KMS-11 (cell line): ENCODE measurements at regions not wholly inside any gene's neighbourhood (a gene's known extent, or its start where the extent isn't known, plus 50 kb on each side); places are given as distances from the start of the nearest gene placed in this dataset.

Experiments
- H2AFZ ChIP-seq: fragments of 200-600 bp; sonication (generic); 2 replicates; pipeline ENCODE4 v1.6.1; 2016; ENCODE audit warnings: antibody characterized with exemption, mixed run types, low read depth
- H3K27ac ChIP-seq: fragments of 200-600 bp; sonication (generic); 2 replicates; pipeline ENCODE4 v1.6.1; 2016; ENCODE audit warnings: mild to moderate bottlenecking, mixed run types
- H3K27me3 ChIP-seq: fragments of 200-600 bp; sonication (generic); 2 replicates; pipeline ENCODE4 v1.6.1; 2017; ENCODE audit warnings: mild to moderate bottlenecking, low read depth, mixed run types, moderate library complexity; ENCODE audit not compliant: insufficient read depth
- H3K36me3 ChIP-seq: fragments of 200-600 bp; sonication (generic); 2 replicates; pipeline ENCODE4 v1.6.1; 2017; ENCODE audit warnings: mild to moderate bottlenecking, mixed run types; ENCODE audit not compliant: insufficient read depth
- H3K4me1 ChIP-seq: fragments of 200-600 bp; sonication (generic); 2 replicates; pipeline ENCODE4 v1.6.1; 2016; ENCODE audit warnings: mild to moderate bottlenecking, low read depth, mixed run types; ENCODE audit not compliant: poor library complexity, severe bottlenecking
- H3K4me2 ChIP-seq: fragments of 200-600 bp; sonication (generic); 2 replicates; pipeline ENCODE4 v1.7.0; 2016; ENCODE audit warnings: mild to moderate bottlenecking, mixed run types
- H3K4me3 ChIP-seq: fragments of 200-600 bp; sonication (generic); IDR thresholded peaks from 2 replicates; pipeline ENCODE4 v1.6.1; 2017; ENCODE audit warnings: low read depth, low read length, mixed read lengths; ENCODE audit not compliant: insufficient read depth
- H3K79me2 ChIP-seq: fragments of 200-600 bp; sonication (generic); 2 replicates; pipeline ENCODE4 v1.6.1; 2016; ENCODE audit warnings: low read depth, mixed run types; ENCODE audit not compliant: insufficient read depth
- H3K9ac ChIP-seq: fragments of 200-600 bp; sonication (generic); 2 replicates; pipeline ENCODE4 v1.6.1; 2016; ENCODE audit warnings: mild to moderate bottlenecking, mixed run types
- H4K20me1 ChIP-seq: fragments of 200-600 bp; sonication (generic); 2 replicates; pipeline ENCODE4 v1.6.1; 2016; ENCODE audit warnings: mild to moderate bottlenecking, mixed run types; ENCODE audit not compliant: insufficient read depth
- TF ChIP-seq, protein P1 (sequence below): fragments of 200-600 bp; sonication (generic); conservative IDR thresholded peaks from 2 replicates; pipeline ENCODE4 v1.6.1; 2017; ENCODE audit warnings: low read depth, mild to moderate bottlenecking, antibody characterized with exemption, low read length, moderate library complexity, mixed read lengths

DNA sequence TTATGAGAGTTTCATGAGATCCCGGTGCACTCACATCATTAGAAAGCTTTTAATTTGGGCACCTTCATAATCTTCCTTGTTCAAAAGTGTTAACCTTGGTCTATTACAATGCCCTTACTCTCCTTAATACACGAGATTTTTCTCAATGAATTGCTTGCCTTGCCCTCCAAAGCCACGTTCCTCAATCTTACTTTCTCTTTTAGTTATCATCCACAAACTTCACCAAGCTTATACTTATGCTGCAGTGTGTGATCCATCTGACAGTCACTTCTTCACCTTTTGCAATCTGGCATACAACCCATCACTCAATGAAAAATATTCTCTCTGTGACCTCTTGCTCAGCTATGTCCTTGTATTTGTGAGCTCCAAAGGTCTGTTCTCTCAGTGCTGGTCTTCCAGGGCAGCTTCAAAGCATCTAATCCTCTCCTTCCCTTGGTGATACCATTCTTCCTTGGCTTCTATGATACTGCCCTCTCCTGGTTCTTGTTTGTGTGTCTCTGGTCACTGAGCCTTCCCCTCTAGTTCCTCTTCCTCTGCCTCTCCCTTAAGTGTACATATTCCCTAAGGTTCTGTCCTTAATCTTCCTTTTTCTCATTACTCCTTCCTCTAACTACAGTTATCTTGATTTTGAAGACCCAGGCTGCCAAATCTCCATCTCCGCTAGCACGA lies 202.2 kb upstream of the STARD13 start:
- Histone ChIP-seq H4K20me1 (no peaks in the 10 kb centered on the region), H3K4me3 (no peak overlapping the region), H3K36me3 (no peaks in the 10 kb centered on the region), H3K9ac (no peak overlapping the region), H3K79me2 (no peaks in the 10 kb centered on the region), H3K27ac (no peak overlapping the region), H3K4me1 (no peaks in the 10 kb centered on the region), H2AFZ (no peak overlapping the region), H3K27me3 (no peaks in the 10 kb centered on the region), H3K4me2 (no peak overlapping the region)
- TF ChIP-seq, protein P1, sequence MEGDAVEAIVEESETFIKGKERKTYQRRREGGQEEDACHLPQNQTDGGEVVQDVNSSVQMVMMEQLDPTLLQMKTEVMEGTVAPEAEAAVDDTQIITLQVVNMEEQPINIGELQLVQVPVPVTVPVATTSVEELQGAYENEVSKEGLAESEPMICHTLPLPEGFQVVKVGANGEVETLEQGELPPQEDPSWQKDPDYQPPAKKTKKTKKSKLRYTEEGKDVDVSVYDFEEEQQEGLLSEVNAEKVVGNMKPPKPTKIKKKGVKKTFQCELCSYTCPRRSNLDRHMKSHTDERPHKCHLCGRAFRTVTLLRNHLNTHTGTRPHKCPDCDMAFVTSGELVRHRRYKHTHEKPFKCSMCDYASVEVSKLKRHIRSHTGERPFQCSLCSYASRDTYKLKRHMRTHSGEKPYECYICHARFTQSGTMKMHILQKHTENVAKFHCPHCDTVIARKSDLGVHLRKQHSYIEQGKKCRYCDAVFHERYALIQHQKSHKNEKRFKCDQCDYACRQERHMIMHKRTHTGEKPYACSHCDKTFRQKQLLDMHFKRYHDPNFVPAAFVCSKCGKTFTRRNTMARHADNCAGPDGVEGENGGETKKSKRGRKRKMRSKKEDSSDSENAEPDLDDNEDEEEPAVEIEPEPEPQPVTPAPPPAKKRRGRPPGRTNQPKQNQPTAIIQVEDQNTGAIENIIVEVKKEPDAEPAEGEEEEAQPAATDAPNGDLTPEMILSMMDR: no peak

DNA sequence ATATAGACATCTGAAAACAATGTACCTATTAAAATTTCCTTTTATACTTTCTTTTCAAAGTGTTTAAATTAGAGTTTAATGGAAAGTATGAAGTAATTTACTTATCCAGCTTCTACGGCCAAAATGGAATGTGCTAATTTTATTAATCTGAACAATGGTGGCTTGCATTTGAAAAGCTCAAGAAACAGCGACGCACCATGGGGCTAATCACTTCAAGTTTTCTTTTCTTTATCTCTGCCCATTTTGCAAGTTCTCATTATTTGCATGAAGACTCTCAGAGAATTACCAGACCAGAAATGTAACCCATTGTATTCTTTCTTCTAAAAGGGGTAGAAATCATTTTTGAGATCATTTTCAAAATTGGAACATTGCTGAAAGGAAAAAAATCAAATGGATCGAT lies 204.0 kb upstream of the STARD13 start:
- TF ChIP-seq, protein P1: no peak
- no peaks in the 10 kb centered on the region for H3K27me3 ChIP-seq
- H3K4me3 ChIP-seq: no peak overlapping the region
- no peaks in the 10 kb centered on the region for H3K79me2 ChIP-seq
- no peaks in the 10 kb centered on the region for H4K20me1 ChIP-seq
- H3K9ac ChIP-seq: no peak overlapping the region
- H2AFZ ChIP-seq: no peak overlapping the region
- no peaks in the 10 kb centered on the region for H3K36me3 ChIP-seq
- H3K4me2 ChIP-seq: no peak overlapping the region
- H3K27ac ChIP-seq: no peak overlapping the region
- no peaks in the 10 kb centered on the region for H3K4me1 ChIP-seq

DNA sequence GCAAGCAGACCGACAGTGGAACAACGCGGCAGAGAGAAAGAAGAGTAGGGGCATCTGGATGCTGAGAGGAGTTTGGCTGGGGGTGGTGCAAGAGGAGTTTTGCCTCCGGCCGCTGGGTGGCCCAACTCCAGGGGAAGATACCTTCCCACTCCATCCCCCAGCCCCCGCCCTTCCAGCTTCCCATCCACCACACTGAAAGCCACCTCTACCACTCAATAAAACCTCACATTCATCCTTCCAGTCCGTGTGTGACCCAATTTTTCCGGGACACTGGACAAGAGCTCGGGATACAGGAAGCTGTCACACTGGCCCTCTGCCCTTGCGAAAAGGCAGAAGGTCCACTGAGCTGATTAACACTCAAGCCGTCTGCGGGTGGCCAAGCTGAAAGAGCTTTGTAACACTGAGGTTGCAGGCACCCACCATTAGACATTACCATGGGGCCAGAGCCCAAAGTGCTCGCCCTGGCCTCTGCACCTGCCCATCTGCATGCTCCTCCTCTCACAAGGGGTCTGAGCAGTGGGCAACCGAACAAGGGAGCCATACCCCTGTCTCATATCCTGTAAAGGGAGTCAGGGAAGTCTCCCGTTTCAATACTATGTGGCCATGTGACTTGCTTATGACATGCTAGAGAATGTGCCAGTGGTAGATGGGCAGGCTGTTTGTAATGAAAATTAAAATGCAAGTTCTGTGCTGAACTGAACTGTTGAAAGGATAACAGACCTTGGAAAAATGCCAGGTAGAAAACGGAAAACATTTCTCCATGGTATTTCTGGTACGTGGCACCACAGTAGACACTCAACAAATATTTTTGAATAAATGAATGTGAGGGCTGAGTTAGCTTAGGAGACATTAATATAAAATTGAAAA lies 205.1 kb upstream of the STARD13 start:
- Histone ChIP-seq H4K20me1 (no peaks in the 10 kb centered on the region), H3K4me3 (no peak overlapping the region), H3K4me1 (no peaks in the 10 kb centered on the region), H3K9ac (no peak overlapping the region), H3K36me3 (no peaks in the 10 kb centered on the region), H3K79me2 (no peaks in the 10 kb centered on the region), H3K27me3 (no peaks in the 10 kb centered on the region), H3K27ac (no peak overlapping the region), H3K4me2 (no peak overlapping the region), H2AFZ (no peak overlapping the region)
- TF ChIP-seq, protein P1: no peak

DNA sequence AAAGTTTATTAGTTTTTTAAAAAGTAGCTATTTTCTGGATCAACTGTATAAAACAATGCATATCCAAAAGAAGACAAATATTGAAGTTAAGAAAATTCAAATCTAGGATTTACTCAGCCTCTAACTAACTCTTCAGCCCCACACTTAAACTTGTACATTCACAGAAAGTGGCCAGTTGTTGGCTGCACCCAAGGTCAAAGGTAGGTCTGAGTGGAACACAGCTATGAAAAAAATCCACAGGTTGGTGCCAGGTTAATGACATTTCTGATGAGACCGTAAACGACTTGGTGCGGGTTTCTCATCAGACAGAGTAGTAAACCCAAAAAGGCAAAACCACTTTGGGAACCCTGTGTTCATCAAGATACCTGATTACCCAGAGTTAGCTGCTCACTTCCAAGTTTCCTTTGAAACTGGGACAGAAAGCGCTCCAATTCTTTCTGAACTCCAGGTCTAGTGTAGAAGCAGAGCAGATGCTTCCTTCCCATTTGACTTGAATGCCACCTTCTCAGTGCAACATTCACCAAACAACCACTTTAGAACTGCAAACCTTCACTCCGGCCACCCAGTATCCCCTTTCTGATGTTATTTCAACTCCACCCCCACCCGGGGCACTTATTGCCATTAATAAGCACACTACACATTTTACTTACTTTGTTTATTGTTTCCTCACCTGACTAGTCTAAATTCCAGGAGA lies 208.3 kb upstream of the STARD13 start:
- Histone ChIP-seq H3K4me3 (no peak overlapping the region), H3K27me3 (no peaks in the 10 kb centered on the region), H3K4me2 (no peak overlapping the region), H3K79me2 (no peaks in the 10 kb centered on the region), H3K4me1 (no peaks in the 10 kb centered on the region), H3K9ac (no peak overlapping the region), H2AFZ (no peak overlapping the region), H3K27ac (no peak overlapping the region), H4K20me1 (no peaks in the 10 kb centered on the region), H3K36me3 (no peaks in the 10 kb centered on the region)
- TF ChIP-seq, protein P1: no peak
